Spinal cord (tissue), 9 donors: ENCODE measurements at regions not wholly inside any gene's neighbourhood (a gene's known extent, or its start where the extent isn't known, plus 50 kb on each side); places are given as distances from the start of the nearest gene placed in this dataset.

Experiments used
- DNase-seq, 6 donors: peaks; one replicate each; pipeline versions ENCODE4 v3.0.0 to v3.0.0-alpha.2; 2013 to 2015; ENCODE audit warnings: low spot score in 6 of 6, low read depth in 4 of 6
- H3K27ac ChIP-seq: one replicate; pipeline ENCODE4 v1.5.1; 2013; ENCODE audit warnings: low read depth, low read length, control low read depth
- H3K27me3 ChIP-seq: one replicate; pipeline ENCODE4 v1.6.1; 2013; ENCODE audit warnings: low read length; ENCODE audit not compliant: control insufficient read depth, insufficient read depth
- H3K36me3 ChIP-seq: one replicate; pipeline ENCODE4 v1.6.1; 2013; ENCODE audit warnings: low read length; ENCODE audit not compliant: control insufficient read depth, insufficient read depth
- H3K4me1 ChIP-seq: one replicate; pipeline ENCODE4 v1.6.1; 2013; ENCODE audit warnings: low read length; ENCODE audit not compliant: control insufficient read depth, insufficient read depth
- H3K4me3 ChIP-seq: one replicate; pipeline ENCODE4 v1.5.1; 2013; ENCODE audit warnings: low read depth, low read length, control low read depth
- H3K9me3 ChIP-seq: one replicate; pipeline ENCODE4 v1.6.1; 2013; ENCODE audit warnings: low read length; ENCODE audit not compliant: control insufficient read depth, insufficient read depth
- WGBS: methylation state at CpG from one replicate; pipeline ENCODE4 v1.1.5; 2013; ENCODE audit warnings: missing lambda C conversion rate; ENCODE audit not compliant: insufficient coverage; 5-methylcytosine and 5-hydroxymethylcytosine counted together
- donor health status: healthy.

DNA sequence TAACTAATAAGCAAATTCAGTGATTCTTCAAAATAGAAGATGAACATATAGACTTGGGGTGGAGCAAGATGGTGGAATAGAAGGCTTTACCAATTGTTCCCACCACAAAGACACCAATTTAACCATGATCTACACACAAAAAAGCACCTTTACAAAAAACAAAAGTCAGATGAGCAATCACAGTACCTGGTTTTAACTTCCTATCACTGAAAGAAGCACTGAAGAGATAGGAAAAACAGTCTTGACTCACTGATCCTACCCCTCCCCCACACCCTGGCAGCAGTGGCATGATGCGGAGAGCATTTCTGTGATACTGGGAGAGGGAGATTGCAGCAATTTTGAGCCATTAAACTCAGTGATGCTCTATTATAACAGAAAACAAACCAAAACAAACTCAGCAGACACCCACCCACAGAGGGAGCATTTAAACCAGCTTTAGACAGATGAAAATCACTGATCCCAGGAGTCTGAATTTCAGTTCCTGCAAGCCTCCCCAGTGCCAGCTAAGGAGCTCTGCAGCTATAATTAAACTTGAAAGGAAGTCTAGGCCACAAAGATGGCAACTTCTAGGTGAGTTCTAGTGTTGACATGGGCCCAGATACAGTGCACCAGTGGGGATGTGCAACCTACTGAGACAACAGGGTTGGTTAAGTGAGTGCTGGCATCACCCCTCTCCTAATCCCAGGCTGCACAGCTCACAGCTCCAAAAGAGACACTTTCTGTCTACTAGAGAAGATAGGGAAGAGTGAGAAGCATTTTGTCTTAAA is 161.8 kb upstream of the GRIA4 start:
- H3K27ac ChIP-seq = no peak overlapping the region
- DNase-seq = no peak
- no peak overlapping the region for H3K4me3 ChIP-seq
- peaks cover 4% of the 10 kb centered on the region for H3K9me3 ChIP-seq
- whole genome bisulfite sequencing = no CpG with 5 or more reads among the region's 1 CpG
- H3K4me1 ChIP-seq = no peaks in the 10 kb centered on the region
- no peaks in the 10 kb centered on the region for H3K36me3 ChIP-seq
- H3K27me3 ChIP-seq = no peaks in the 10 kb centered on the region

DNA sequence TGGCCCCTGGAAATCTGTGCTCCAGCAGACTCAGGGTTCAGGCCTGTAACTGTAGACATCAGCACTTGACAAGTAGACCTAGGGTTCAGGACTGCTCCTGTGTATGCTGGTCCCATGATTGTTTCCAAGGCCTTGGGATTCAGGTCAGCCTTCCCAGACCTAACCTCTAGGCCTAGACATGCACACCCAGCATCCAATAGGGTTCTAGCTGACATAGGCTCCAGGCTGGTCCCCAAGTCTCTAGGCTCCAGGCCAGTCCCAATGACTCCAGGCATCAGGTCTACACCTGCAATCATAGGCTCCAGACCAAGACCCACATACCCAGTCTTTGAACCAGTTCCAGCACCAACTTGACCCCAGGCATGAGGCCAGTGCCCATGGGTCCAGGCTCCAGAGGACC is 166.2 kb upstream of the GRIA4 start:
- H3K4me1 ChIP-seq = no peaks in the 10 kb centered on the region
- H3K27ac ChIP-seq = no peak overlapping the region
- H3K27me3 ChIP-seq = no peaks in the 10 kb centered on the region
- peaks cover 4% of the 10 kb centered on the region for H3K9me3 ChIP-seq
- no peak overlapping the region for H3K4me3 ChIP-seq
- no peak for DNase-seq
- H3K36me3 ChIP-seq = no peaks in the 10 kb centered on the region

DNA sequence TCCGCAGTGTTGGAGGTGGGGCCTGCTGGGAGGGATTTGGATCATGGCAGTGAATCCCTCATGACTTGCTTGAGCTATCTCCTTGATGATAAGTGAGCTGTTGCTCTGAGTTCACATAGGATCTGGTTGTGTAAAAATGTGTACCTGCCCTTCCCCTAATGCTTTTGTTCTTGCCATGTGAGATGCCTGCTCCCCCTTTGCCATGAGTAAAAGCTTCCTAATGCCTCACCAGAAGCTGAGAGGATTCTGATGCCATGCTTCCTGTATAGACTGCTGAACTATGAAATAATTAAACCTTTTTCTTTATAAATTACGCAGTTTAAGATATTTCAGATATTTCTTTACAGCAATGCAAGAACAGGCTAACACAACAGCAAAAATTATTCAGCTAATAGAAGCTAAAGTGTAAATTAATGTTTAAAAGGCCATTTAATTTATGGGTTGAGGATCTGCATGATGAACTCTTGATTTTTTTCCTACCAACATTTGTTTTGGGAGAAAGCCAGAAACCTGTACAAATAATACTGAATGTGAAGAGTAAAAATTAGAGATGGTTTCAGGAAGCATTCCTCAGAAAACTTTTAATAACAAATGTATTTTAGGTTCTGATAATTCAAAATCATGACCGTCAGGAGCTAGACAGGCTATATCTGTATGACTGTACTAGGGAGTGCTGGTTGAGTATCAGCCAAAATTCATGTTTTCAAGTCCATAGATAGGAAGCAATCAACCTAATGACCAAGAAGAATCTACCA is 177.5 kb upstream of the GRIA4 start:
- Histone ChIP-seq H3K9me3 (no peaks in the 10 kb centered on the region), H3K4me1 (no peaks in the 10 kb centered on the region), H3K27me3 (no peaks in the 10 kb centered on the region), H3K36me3 (no peaks in the 10 kb centered on the region), H3K27ac (no peak overlapping the region), H3K4me3 (no peak overlapping the region)
- no peak for DNase-seq
- 86% methylated on average over 1 of the region's 3 CpGs for WGBS

DNA sequence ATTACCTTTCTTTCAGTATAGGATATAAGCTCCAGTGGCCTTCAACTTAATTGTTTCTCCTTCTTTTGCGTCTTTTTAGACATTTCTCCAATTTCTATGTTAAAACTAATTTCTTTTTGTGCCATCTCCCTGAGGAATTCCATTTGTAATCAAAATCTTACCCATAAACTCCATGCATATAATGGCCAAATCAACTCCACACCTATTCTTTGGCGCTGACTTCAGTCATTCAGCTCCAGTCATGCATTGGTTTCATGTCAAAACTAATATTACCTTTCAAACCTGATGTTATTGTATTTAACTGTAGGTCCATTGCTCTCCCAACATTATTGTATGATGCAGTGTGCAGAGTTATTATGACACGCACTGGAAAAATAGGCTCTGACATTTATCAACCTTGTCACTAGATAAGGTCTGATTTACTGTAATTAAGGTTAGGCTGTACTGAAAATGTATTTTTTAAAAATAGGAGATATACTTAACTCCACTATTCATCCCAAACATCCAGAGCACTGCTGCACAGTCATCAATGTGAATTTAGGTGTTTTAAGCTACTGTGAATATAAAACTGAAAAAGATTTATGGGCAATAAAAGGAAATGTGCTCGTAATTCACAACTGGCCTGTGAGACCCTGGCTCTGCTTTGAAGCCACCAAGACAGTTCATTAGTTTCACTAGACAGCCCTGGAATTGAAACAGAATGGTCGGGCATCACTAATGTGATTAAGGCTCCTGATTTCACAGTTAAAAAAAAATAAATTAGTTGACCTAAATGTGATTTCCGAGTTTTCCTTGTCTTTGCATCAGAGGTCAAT is 180.6 kb upstream of the GRIA4 start:
- H3K9me3 ChIP-seq = peaks cover 3% of the 10 kb centered on the region
- WGBS = 43% methylated on average over 3 of the region's 6 CpGs
- DNase-seq = peak in 3 of 6 donors; percentile 11 to 77 (median 14)
- no peaks in the 10 kb centered on the region for H3K36me3 ChIP-seq
- no peaks in the 10 kb centered on the region for H3K4me1 ChIP-seq
- H3K4me3 ChIP-seq = no peak overlapping the region
- no peaks in the 10 kb centered on the region for H3K27me3 ChIP-seq
- H3K27ac ChIP-seq = no peak overlapping the region

DNA sequence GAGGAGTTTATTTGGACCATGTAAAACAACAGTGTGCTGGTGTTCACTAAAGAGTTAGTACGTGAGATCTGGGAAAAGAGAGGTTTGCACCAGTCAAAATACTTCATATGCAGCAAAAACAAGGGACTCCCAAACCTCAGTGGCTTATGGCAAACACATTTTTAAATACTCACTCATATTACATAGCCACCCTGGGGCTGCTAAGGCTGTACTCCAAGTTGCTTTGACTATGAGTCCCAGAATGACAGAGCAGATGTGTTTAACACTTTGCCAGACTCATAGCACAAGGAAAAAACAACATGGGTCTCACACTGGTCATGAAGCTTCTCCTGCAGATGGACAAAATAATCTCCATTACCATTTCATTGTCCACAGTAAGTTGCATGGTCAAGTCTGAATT is 202.8 kb upstream of the GRIA4 start:
- no peaks in the 10 kb centered on the region for H3K27me3 ChIP-seq
- no peaks in the 10 kb centered on the region for H3K4me1 ChIP-seq
- DNase-seq = peak in 2 of 6 donors; percentile 7 to 54
- WGBS = no CpG with 5 or more reads among the region's 1 CpG
- no peaks in the 10 kb centered on the region for H3K9me3 ChIP-seq
- H3K4me3 ChIP-seq = no peak overlapping the region
- no peaks in the 10 kb centered on the region for H3K36me3 ChIP-seq
- H3K27ac ChIP-seq = no peak overlapping the region

DNA sequence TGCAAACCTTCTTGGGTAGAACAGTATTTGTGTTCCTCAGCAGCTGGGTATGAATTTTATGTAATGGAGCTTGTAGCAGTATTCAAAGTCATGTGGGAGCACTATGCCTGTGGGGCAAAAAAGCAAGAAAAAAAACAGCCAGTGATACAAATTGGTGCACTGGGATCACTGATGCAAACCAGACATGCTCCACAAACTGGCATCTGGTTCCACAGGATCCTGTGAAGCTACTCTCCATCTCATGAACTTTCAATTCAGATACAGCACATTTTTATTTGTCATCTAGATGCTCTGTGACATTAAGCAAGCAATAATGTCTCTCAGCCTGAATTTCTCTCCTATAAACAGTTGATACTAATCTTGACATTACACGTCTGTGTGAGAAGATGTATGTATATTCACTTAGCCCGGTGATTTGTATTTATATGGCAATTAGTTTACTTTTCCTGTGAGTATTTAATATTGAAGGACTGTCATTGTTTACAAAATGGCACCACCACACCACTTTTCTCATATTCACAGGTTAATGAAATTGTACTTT is 208.5 kb upstream of the GRIA4 start:
- no peaks in the 10 kb centered on the region for H3K9me3 ChIP-seq
- no CpG with 5 or more reads among the region's 2 CpGs for WGBS

DNA sequence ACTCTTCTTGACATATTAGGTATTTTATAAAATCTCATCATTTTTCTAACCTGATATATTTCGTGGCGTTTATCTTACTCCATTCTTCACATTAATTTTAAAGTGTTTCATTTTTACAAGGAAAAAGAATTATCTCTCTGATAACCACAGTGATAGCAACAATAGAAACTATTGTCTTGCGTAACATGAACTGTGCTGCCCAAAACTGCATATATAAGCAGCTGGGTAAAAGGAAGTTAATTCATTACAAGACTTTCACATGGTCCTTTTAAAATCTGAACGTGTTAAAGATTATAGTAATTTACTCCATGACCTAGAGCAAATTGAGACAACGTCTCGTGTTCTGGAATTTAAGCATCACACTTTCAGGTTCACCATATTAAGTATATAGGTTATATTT is 210.4 kb upstream of the GRIA4 start:
- Histone ChIP-seq H3K9me3 (no peaks in the 10 kb centered on the region), H3K36me3 (no peaks in the 10 kb centered on the region), H3K4me1 (no peaks in the 10 kb centered on the region), H3K4me3 (no peak overlapping the region), H3K27ac (no peak overlapping the region), H3K27me3 (no peaks in the 10 kb centered on the region)
- no peak for DNase-seq
- no CpG with 5 or more reads among the region's 6 CpGs for WGBS

More for the DNA sequence above, 208.5 kb upstream of the GRIA4 start:
- Histone ChIP-seq H3K4me3 (no peak overlapping the region), H3K4me1 (no peaks in the 10 kb centered on the region), H3K27ac (no peak overlapping the region), H3K27me3 (no peaks in the 10 kb centered on the region), H3K36me3 (no peaks in the 10 kb centered on the region)
- DNase-seq = peak in 1 of 6 donors; percentile 46

DNA sequence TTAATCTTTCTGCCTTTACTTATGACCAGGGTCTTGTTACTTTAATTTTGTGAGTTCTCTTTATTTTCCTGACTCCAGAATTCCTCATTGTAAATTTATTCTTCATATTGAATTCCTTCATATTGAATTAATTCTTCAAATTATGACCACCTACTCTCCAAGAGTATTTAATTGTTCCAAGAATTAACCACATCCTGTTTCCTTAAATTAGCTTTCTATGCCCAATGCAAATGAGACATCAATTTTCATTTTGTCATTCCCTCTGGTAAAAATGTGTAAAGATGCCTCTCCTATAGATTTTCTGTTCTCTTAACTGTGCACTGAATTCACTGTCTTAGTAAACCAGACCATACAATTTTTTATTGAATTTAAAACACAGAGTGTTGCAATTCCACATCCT is 211.2 kb upstream of the GRIA4 start:
- Histone ChIP-seq H3K27me3 (no peaks in the 10 kb centered on the region), H3K36me3 (no peaks in the 10 kb centered on the region), H3K9me3 (no peaks in the 10 kb centered on the region), H3K27ac (no peak overlapping the region), H3K4me3 (no peak overlapping the region), H3K4me1 (no peaks in the 10 kb centered on the region)
- no peak for DNase-seq

DNA sequence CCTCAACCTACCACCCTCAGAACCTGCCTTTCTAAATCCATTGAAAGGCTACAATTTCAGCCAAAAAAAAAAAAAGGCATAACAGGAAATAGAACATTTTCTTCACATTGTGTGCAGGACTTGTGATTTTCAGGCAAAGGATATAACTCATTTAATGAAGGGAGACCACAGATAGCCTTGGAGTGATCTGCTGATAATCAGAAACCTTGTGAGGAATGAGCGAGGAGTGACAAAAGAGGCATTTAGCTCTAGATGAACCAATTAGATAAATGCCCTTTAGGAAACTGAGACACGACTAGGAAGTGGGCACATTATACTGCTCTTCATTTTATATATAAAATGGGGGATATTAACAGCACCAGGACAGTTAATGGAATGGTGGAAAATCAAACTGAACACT is 216.5 kb upstream of the GRIA4 start:
- WGBS = no CpG with 5 or more reads among the region's 2 CpGs
- no peaks in the 10 kb centered on the region for H3K9me3 ChIP-seq
- H3K4me1 ChIP-seq = no peaks in the 10 kb centered on the region
- H3K36me3 ChIP-seq = no peaks in the 10 kb centered on the region
- DNase-seq = no peak
- no peaks in the 10 kb centered on the region for H3K27me3 ChIP-seq
- H3K4me3 ChIP-seq = no peak overlapping the region
- no peak overlapping the region for H3K27ac ChIP-seq
